Ovary (tissue), 3 donors: ENCODE measurements at regions not wholly inside any gene's neighbourhood (a gene's known extent, or its start where the extent isn't known, plus 50 kb on each side); places are given as distances from the start of the nearest gene placed in this dataset.

Source experiments
- CTCF ChIP-seq, 3 donors: fragments of 450-650 bp in 2 of 3; fragments of 200-600 bp in 1 of 3; IDR thresholded peaks; one replicate each; pipeline versions ENCODE4 v1.5.1 to v1.8.0; 2016 to 2022; ENCODE audit warnings: antibody characterized with exemption in 3 of 3, mild to moderate bottlenecking in 1 of 3
- EP300 ChIP-seq: sonication (generic); formaldehyde crosslinking; IDR thresholded peaks from one replicate; pipeline ENCODE4 v1.6.1; 2017; ENCODE audit warnings: antibody characterized with exemption
- POLR2A ChIP-seq: fragments of 450-650 bp; IDR thresholded peaks from one replicate; pipeline ENCODE4 v1.6.1; 2017; ENCODE audit warnings: antibody characterized with exemption, mild to moderate bottlenecking, moderate library complexity
- donor health status: DM: no; HTN: no; CAD: no.

DNA sequence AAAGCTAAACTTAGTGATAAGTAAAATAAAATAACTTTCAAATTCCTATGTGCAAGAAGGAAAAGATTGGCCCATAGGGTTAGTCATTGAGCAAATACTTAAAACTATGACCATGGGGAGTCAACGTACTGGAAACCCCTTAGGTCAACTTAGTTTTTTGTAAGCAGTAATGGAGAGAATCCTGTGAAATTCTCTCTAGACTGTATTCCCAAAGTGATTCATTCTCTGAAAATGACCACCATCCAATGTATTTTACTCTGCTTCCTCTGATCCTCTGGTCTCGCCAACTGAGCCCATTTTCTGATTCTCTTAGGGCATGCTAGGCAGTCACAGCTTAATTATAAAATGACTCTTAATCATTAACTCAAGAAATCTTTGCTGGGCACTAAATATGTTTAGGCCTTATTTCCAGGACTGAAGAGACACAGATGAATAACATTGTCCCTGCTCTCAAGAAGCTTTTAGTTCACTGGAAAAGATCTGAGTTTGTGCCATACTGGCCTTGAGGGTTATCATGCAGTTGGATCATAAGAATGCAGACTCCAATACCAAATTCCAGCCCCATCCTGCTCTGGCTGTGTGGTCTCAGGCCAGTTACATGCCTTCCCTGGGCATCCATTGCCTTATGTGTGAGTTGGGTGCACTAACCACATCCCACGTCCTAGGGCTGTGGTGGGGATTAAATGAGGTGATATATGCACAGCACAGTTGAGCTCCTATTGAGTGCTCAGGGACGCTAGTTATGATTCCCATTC lies 732.4 kb downstream of the AACS start:
- TF ChIP-seq CTCF (IDR thresholded peaks at IDR 0.05), result no peak
- TF ChIP-seq POLR2A, result no peak
- no peak for TF ChIP-seq EP300
